HCT116 (cell line): ENCODE measurements at regions not wholly inside any gene's neighbourhood (a gene's known extent, or its start where the extent isn't known, plus 50 kb on each side); places are given as distances from the start of the nearest gene placed in this dataset.

Source experiments
- ATAC-seq: fragments of 200-7000 bp; cut with Tn5 transposase; 2 replicates; pipeline ENCODE4 v1.9.1; 2020; ENCODE audit warnings: mild to moderate bottlenecking, moderate library complexity
- BruUV-seq: library from RNA; stranded (reverse); fragments of 400-500 nt; replicated peaks from 2 replicates; lab custom pipeline; 2021; lab: Mats Ljungman, UMichigan
- CTCF ChIA-PET: fragments of 300-600 bp; sonication (Branson Sonifier 250); formaldehyde crosslinking; loops from one replicate; lab custom pipeline; 2021; ENCODE audit warnings: antibody characterized with exemption; lab: Charles Lee
- POLR2A ChIA-PET: fragments of 300-600, 350-600 bp; sonication (Branson Sonifier 250); formaldehyde crosslinking; loops from one replicate; lab custom pipeline; 2021; ENCODE audit warnings: antibody characterized with exemption; lab: Charles Lee
- RAD21 ChIA-PET, 2 experiments: fragments of 300-600 bp; sonication (Branson Sonifier 250); formaldehyde crosslinking; loops; one replicate each; lab custom pipeline; 2023; ENCODE audit warnings: low total read pairs in 2 of 2; ENCODE audit not compliant: uncharacterized antibody in 2 of 2, unreplicated experiment in 2 of 2, low non-redundant PET in 1 of 2; lab: Charles Lee
- DNase-seq: peaks from one replicate; pipeline ENCODE4 v3.0.0-alpha.2; 2010; ENCODE audit warnings: low read depth, low spot score
- H2AFZ ChIP-seq: fragments of 200-600 bp; shearing (Covaris generic), sonication (generic); 2 replicates; pipeline ENCODE4 v1.6.1; 2017; ENCODE audit warnings: low read depth, mixed run types, mixed read lengths, antibody characterized with exemption, low read length; ENCODE audit not compliant: poor library complexity, severe bottlenecking
- H3K27ac ChIP-seq: 2 replicates; pipeline ENCODE4 v1.5.1; 2012; ENCODE audit warnings: low read depth, low read length
- H3K27me3 ChIP-seq: fragments of 200-600 bp; sonication (generic); 2 replicates; pipeline ENCODE4 v1.6.1; 2016; ENCODE audit warnings: mixed run types, low read length, mixed read lengths; ENCODE audit not compliant: insufficient read depth
- H3K36me3 ChIP-seq, 2 experiments: fragments of 200-500 bp in 1 of 2; fragments of 200-600 bp in 1 of 2; sonication (Bioruptor generic) in 1 of 2; sonication (generic) in 1 of 2; 2 replicates each; pipeline versions ENCODE4 v1.5.1 to v1.6.1; 2014 to 2016; ENCODE audit warnings: low read length in 2 of 2, inconsistent platforms in 1 of 2, mixed read lengths in 1 of 2, mixed run types in 1 of 2; ENCODE audit not compliant: insufficient read depth in 2 of 2, control insufficient read depth in 1 of 2
- H3K4me1 ChIP-seq, 2 experiments: fragments of 200-600 bp in 1 of 2; sonication (generic) in 1 of 2; 2 replicates each; pipeline versions ENCODE4 v1.5.1 to v1.6.1; 2012 to 2017; ENCODE audit warnings: low read length in 2 of 2, inconsistent platforms in 1 of 2, mild to moderate bottlenecking in 1 of 2, mixed read lengths in 1 of 2, mixed run types in 1 of 2, moderate library complexity in 1 of 2; ENCODE audit not compliant: insufficient read depth in 2 of 2, control insufficient read depth in 1 of 2
- H3K4me2 ChIP-seq: fragments of 200-600 bp; sonication (generic); 2 replicates; pipeline ENCODE4 v1.6.1; 2017; ENCODE audit warnings: mixed run types, low read length, mixed read lengths
- H3K4me3 ChIP-seq, 2 experiments: fragments of 200-600 bp in 1 of 2; sonication (generic) in 1 of 2; replicated peaks in 1 of 2; 2 replicates each; pipeline ENCODE4 v1.5.1; 2011 to 2016; ENCODE audit warnings: low read length in 2 of 2, control low read depth in 1 of 2, low read depth in 1 of 2, mild to moderate bottlenecking in 1 of 2, mixed read lengths in 1 of 2, mixed run types in 1 of 2
- H3K79me2 ChIP-seq: fragments of 200-600 bp; sonication (generic); 2 replicates; pipeline ENCODE4 v1.6.1; 2017; ENCODE audit warnings: mild to moderate bottlenecking, mixed run types, low read length, moderate library complexity, mixed read lengths; ENCODE audit not compliant: insufficient read depth
- H3K9ac ChIP-seq: fragments of 200-600 bp; sonication (generic); 2 replicates; pipeline ENCODE4 v1.6.1; 2016; ENCODE audit warnings: low read length, mixed read lengths
- H3K9me2 ChIP-seq: fragments of 200-600 bp; sonication (generic), shearing (Covaris generic); 2 replicates; pipeline ENCODE4 v1.6.1; 2017; ENCODE audit warnings: mixed run types, mild to moderate bottlenecking, moderate library complexity; ENCODE audit not compliant: insufficient read depth
- H3K9me3 ChIP-seq, 2 experiments: fragments of 200-500 bp in 1 of 2; fragments of 200-600 bp in 1 of 2; sonication (Bioruptor generic) in 1 of 2; sonication (generic) in 1 of 2; 2 replicates each; pipeline ENCODE4 v1.6.1; 2014 to 2017; ENCODE audit warnings: low read length in 2 of 2, mixed read lengths in 2 of 2, inconsistent platforms in 1 of 2, low read depth in 1 of 2, mild to moderate bottlenecking in 1 of 2, mixed run types in 1 of 2, moderate library complexity in 1 of 2; ENCODE audit not compliant: control insufficient read depth in 1 of 2, insufficient read depth in 1 of 2
- H4K20me1 ChIP-seq: fragments of 200-600 bp; sonication (generic), shearing (Covaris generic); 2 replicates; pipeline ENCODE4 v1.6.1; 2017; ENCODE audit warnings: mixed run types, mild to moderate bottlenecking, moderate library complexity; ENCODE audit not compliant: insufficient read depth
- ATF3 ChIP-seq: IDR thresholded peaks from 2 replicates; pipeline ENCODE4 v1.6.1; 2012
- CBX3 ChIP-seq: IDR thresholded peaks from 2 replicates; pipeline ENCODE4 v1.6.1; 2012; ENCODE audit warnings: low read depth
- EGR1 ChIP-seq: IDR thresholded peaks from 2 replicates; pipeline ENCODE4 v1.6.1; 2012; ENCODE audit warnings: low read depth
- ELF1 ChIP-seq: IDR thresholded peaks from 2 replicates; pipeline ENCODE4 v1.6.1; 2012; ENCODE audit warnings: low read depth, borderline replicate concordance
- EZH2 ChIP-seq: fragments of 200-600 bp; sonication (generic); IDR thresholded peaks from 2 replicates; pipeline ENCODE4 v1.6.1; 2017; ENCODE audit warnings: antibody characterized with exemption, mixed run types
- JUND ChIP-seq: IDR thresholded peaks from 2 replicates; pipeline ENCODE4 v1.6.1; 2012
- POLR2A ChIP-seq: IDR thresholded peaks from 2 replicates; pipeline ENCODE4 v1.7.0; 2011; ENCODE audit warnings: borderline replicate concordance; ENCODE audit not compliant: insufficient read depth, insufficient read length; ENCODE audit errors: extremely low read depth
- TCF7L2 ChIP-seq: IDR thresholded peaks from 2 replicates; pipeline ENCODE4 v1.7.0; 2011; ENCODE audit warnings: borderline replicate concordance, inconsistent platforms; ENCODE audit not compliant: insufficient read depth, insufficient read length; ENCODE audit errors: extremely low read depth
- YY1 ChIP-seq: IDR thresholded peaks from 2 replicates; pipeline ENCODE4 v1.6.1; 2011; ENCODE audit warnings: low read length, low read depth, moderate library complexity, mild to moderate bottlenecking; ENCODE audit not compliant: insufficient replicate concordance; ENCODE audit errors: extremely low read depth
- intact Hi-C: fragments of 100-400 bp; cut with micrococcal nuclease; formaldehyde crosslinking; loops from 2 replicates; pipeline ENCODE4 v1.10.0; 2022
- TF ChIP-seq, protein P1 (sequence below), 3 experiments: fragments of 200-600 bp in 1 of 3; sonication (generic) in 1 of 3; IDR thresholded peaks in 2 of 3; conservative IDR thresholded peaks in 1 of 3; 2 replicates each; pipeline ENCODE4 v1.5.1; 2012 to 2017; ENCODE audit warnings: low read depth in 2 of 3, low read length in 2 of 3, antibody characterized with exemption in 1 of 3, borderline replicate concordance in 1 of 3, control low read depth in 1 of 3, mild to moderate bottlenecking in 1 of 3, mixed read lengths in 1 of 3, mixed run types in 1 of 3, moderate library complexity in 1 of 3; ENCODE audit not compliant: insufficient read depth in 1 of 3
- TF ChIP-seq, protein P2 (sequence below): IDR thresholded peaks from 2 replicates; pipeline ENCODE4 v1.6.1; 2012; ENCODE audit warnings: low read depth
- TF ChIP-seq, protein P3 (sequence below): IDR thresholded peaks from 2 replicates; pipeline ENCODE4 v1.6.1; 2012

- Histone ChIP-seq H3K9me2 (no peaks in the 10 kb centered on the region), H3K4me1 (no peaks in the 10 kb centered on the region), H3K36me3 (no peaks in the 10 kb centered on the region), H3K9ac (no peak overlapping the region), H3K27ac (no peak overlapping the region), H3K27me3 (no peaks in the 10 kb centered on the region), H3K79me2 (no peaks in the 10 kb centered on the region), H2AFZ (no peak overlapping the region)
- ChIA-PET POLR2A (no interaction called here), CTCF (no interaction called here), RAD21 (no interaction called here)
- no peak for DNase-seq
- no TSS peak for BruUV-seq
- intact Hi-C loops: no loop called here
- ATAC-seq: no peak
- TF ChIP-seq, protein P1, sequence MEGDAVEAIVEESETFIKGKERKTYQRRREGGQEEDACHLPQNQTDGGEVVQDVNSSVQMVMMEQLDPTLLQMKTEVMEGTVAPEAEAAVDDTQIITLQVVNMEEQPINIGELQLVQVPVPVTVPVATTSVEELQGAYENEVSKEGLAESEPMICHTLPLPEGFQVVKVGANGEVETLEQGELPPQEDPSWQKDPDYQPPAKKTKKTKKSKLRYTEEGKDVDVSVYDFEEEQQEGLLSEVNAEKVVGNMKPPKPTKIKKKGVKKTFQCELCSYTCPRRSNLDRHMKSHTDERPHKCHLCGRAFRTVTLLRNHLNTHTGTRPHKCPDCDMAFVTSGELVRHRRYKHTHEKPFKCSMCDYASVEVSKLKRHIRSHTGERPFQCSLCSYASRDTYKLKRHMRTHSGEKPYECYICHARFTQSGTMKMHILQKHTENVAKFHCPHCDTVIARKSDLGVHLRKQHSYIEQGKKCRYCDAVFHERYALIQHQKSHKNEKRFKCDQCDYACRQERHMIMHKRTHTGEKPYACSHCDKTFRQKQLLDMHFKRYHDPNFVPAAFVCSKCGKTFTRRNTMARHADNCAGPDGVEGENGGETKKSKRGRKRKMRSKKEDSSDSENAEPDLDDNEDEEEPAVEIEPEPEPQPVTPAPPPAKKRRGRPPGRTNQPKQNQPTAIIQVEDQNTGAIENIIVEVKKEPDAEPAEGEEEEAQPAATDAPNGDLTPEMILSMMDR (IDR thresholded peaks at IDR 0.05 in 2 of 3, conservative IDR thresholded peaks at IDR 0.05 in 1 of 3; ENCODE audit: borderline replicate concordance in 1 of 3, insufficient read depth in 1 of 3, low read depth in 2 of 3, low read length in 2 of 3): no peak
- TF ChIP-seq EGR1: no peak
- TF ChIP-seq, protein P2, sequence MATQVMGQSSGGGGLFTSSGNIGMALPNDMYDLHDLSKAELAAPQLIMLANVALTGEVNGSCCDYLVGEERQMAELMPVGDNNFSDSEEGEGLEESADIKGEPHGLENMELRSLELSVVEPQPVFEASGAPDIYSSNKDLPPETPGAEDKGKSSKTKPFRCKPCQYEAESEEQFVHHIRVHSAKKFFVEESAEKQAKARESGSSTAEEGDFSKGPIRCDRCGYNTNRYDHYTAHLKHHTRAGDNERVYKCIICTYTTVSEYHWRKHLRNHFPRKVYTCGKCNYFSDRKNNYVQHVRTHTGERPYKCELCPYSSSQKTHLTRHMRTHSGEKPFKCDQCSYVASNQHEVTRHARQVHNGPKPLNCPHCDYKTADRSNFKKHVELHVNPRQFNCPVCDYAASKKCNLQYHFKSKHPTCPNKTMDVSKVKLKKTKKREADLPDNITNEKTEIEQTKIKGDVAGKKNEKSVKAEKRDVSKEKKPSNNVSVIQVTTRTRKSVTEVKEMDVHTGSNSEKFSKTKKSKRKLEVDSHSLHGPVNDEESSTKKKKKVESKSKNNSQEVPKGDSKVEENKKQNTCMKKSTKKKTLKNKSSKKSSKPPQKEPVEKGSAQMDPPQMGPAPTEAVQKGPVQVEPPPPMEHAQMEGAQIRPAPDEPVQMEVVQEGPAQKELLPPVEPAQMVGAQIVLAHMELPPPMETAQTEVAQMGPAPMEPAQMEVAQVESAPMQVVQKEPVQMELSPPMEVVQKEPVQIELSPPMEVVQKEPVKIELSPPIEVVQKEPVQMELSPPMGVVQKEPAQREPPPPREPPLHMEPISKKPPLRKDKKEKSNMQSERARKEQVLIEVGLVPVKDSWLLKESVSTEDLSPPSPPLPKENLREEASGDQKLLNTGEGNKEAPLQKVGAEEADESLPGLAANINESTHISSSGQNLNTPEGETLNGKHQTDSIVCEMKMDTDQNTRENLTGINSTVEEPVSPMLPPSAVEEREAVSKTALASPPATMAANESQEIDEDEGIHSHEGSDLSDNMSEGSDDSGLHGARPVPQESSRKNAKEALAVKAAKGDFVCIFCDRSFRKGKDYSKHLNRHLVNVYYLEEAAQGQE: no peak
- no peak for TF ChIP-seq ELF1
- no peak for TF ChIP-seq ATF3
- no peak for TF ChIP-seq POLR2A
- no peak for TF ChIP-seq TCF7L2
- no peak for TF ChIP-seq YY1
- TF ChIP-seq EZH2: no peak
- TF ChIP-seq, protein P3, sequence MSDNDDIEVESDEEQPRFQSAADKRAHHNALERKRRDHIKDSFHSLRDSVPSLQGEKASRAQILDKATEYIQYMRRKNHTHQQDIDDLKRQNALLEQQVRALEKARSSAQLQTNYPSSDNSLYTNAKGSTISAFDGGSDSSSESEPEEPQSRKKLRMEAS: no peak
- no peak for TF ChIP-seq JUND
- no peak for TF ChIP-seq CBX3
- TF ChIP-seq, all 23 proteins: peak for 0
- no peak overlapping the region for H3K4me3 ChIP-seq
- H3K9me3 ChIP-seq: no peaks in the 10 kb centered on the region
- no peak overlapping the region for H3K4me2 ChIP-seq
- no peaks in the 10 kb centered on the region for H4K20me1 ChIP-seq
These were observed 86.7 kb upstream of the ESRRB start for GRCh38 chr14:76289276-76289675.
